HG03354 (cell line): ENCODE measurements at regions not wholly inside any gene's neighbourhood (a gene's known extent, or its start where the extent isn't known, plus 50 kb on each side); places are given as distances from the start of the nearest gene placed in this dataset.
"Not testable (repeated sequence)": the region's sequence is repeated elsewhere in the genome, so short reads cannot be mapped to it uniquely, and the experiment has no call there.

Experiments used
- ATAC-seq: cut with Tn5 transposase; IDR thresholded peaks from one replicate; pipeline ENCODE4 v1.9.1; 2021; ENCODE audit warnings: mild to moderate bottlenecking; ENCODE audit not compliant: unreplicated experiment, poor library complexity, severe bottlenecking

DNA sequence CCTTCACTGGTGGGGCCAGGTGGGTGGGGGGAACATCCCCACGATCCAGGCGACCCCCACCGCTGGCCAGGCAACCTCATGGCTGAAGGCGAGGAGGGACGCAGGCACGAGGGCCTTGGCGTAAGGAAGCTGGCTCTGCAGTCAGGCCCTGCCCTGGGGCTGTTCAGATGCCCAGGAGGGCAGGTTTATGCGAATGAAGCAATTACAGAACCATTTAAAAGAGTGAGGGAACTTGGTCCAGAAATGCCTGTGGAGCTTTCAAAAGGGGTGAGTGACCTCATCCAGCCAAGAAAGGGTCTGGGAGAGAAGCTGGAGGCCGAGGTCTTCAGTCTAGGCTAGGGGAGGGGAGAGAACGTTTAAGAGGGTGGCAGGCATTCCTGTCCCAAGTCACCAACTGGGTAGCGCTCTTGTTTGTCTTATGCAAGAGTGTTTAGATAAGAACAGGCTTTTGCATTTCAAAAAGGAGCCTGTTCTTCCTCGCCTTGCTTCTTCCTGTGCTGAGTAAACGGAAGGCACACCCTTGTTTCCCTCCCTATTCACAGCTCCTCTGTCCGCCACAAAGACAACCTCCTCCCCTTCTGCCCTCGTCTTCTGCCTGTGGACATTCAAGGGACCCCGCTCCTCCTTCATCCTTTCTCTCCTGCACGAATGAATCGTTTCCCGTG lies 183.5 kb upstream of the SDK2 start:
- no peak for ATAC-seq

DNA sequence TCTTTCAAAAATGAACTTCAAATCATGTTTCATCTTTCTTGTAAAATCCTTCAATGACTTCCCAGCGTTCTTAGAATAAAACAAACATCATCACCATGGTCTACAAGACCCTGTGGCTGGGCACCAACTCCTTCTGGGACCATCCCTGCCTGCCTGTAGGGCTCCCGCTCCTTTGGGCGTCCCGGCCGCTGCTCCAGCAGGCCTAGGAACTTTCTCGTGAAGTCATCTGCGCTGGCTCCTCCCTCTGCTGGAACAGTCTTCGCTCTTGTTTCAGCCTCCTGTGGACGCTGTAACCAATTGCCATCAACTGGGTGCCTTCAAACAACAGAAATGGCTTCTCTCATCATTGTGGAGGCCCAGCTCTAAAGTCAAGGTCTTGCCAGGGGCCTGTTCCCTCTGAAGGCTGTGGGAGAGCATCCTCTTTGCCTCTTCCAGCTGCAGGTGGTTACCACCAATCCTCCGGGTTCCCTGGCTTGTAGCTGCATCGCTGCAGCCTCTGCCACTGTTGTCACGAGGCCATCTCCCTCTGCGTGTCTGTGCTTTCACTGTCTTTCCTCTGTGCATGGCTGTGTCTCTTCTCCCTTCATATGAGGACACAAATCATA lies 185.5 kb upstream of the SDK2 start:
- ATAC-seq, result no peak

DNA sequence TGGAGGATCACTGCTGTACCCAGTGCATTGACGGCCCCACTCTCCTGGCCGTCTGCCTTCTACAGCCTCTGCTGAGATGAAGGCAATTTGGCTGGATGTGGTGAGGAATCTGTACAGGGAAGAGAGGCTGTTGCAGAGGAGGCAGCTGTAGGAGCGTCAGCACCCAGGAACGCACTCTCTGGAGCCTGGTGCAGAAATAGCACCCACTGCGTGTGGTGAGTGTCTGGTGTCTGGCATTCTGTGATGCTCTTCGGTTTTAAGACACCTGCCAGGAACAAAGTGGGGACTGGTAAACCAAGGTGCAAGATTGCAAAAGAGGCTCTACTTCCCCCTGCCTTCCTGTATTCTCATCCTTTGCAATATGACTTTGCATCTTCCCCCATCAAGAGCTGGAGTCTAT lies 187.5 kb upstream of the SDK2 start:
- ATAC-seq, result no peak

DNA sequence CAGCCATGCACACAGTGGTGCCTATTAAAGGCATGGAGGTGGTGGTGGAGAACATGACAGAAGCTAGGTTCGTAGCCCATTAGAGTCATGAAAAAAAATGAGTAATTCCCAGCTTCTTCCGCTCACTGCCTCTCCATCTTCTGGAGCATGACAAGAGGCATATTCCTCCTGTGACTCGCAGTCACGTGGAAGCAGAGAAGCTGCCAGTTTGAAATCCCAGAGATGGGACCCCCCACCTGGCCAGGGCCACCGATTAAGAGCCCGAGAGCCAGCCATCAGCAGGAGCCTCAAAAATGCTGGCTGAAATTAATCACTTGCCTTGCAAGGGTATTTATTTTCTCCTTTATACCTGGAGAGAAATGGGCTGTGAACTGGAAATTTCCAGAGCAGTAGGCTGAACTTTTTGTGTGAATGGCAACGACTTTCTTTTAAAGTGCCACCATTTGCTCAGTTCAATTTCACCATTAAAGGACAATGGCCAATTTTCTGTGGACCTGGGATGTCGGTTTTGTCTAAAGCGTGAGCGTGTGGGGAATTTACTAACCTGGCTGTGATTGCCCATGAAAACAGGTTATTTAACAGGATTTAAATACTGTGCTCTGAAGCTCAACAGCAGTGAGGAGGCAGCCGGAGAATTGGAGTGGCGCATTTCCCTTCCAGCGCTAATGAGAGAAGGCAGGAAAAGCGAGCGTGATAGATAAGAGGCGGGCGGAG lies 189.7 kb upstream of the SDK2 start:
- no peak for ATAC-seq

DNA sequence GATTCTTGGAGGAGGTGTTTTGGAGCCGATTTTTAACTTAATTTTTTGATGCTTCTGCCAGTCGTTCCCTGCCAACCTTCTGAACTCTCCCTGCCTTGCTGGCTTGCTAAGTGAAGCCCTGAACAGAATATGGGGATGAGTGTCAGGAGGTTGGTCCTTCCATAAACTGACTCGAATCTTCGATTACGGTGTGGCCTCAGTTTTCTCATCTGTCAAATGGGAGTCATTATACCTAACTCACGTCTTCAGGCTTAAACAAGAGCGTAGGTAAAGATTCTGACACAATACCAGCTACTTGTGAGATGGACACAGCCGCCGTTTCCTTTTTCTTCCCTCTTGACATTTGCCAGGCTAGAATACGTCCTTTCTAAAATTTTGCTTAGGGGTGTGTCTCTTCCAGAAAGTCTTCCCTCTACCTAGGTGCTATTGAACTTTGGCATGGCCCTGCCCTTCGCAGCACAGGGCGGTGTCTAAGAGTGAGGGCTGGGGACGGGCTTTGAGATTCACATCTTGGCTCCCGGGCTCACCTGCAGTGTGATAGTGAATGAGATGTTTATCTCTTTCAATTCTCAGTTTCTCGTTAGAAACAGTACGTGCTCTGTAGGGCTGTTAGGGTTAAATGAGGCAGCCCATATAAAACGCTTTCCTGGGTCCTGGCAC lies 190.6 kb upstream of the SDK2 start:
- no peak for ATAC-seq

DNA sequence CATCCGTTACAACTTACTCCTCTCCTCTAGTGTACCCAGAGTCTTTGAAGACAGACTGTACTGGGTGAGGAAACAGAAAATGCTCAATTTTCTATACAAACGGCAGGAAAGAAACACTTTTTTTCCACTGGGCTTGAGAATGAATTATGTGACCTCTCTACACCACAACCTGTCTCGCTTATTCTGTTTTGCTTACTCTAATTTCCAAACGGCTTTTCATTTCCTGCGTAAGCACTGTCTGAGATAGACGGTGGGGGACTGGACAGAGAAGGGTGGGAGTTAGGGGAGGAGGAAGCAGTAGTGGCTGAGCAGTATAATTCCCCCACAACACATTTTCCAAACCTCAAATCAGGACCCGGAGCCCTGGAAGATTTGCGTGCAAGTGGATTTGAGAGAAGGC lies 191.4 kb upstream of the SDK2 start:
- ATAC-seq, result no peak

DNA sequence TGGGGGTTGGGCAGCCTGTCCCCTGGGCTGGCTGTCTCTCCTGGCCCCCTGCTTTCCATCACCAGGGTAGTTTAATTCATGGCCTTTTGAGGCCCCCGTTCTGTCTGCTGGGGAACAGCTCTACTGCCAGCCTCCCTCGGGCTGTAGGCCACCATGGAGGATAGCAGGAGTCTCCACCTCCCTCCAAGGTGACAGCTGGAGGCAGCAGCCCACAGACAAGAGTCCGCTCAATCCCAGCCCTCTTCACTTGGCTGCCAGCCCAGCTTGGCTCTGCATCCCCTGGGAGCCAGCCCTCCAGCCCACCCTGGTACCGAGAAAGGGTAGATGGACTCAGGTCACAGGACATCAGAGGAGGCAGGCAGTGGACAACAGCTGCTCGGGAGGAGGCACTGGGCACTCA lies 194.6 kb upstream of the SDK2 start:
- no peak for ATAC-seq

DNA sequence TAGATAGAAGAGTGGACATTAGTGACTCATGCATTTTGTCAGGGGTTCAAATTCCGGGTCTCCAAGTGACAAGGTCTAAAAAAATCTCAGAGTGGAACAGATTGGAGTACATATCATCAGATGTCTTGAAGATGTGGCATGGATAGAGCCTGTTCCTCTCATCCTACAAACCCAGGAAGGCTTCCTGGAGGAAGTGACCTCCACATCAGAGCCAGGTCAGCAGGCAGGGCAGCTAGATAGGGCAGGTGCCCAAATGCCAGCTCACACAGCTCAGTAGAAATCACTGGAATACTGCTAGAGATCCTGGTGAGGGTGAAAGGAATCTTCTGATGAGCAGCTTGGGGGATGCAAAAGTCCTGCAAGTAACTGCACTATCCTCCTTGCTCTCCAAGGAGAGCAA lies 196.6 kb upstream of the SDK2 start:
- no peak for ATAC-seq

DNA sequence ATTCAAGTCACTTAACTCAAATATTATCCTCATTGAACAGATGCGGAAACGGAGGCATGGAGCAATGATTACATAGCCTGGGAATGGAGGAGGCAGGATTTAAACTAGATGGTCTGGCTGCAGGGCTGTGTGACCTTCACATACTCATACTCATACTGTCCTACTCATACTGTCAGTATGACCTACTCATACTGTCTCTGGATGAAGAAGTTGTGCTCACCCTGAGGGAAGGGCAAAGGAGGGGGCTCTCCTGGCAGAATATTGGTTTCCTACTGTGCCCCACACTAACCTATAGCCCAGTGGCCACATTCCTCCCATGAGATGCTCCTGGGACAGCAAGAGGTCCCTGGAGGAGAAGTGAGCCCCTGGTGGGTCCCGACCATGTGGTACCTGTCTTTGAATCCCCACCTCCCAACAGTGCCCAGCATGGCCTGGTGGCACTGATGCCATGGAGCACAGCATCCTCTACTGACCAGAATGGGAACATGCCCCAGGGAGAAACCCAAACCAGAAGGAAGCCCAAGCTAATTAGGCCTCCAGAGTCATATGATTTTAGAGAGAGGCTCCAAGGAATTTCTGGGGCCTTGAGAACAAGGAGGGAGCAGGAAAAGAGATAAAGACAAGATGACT lies 197.3 kb upstream of the SDK2 start:
- no peak for ATAC-seq

DNA sequence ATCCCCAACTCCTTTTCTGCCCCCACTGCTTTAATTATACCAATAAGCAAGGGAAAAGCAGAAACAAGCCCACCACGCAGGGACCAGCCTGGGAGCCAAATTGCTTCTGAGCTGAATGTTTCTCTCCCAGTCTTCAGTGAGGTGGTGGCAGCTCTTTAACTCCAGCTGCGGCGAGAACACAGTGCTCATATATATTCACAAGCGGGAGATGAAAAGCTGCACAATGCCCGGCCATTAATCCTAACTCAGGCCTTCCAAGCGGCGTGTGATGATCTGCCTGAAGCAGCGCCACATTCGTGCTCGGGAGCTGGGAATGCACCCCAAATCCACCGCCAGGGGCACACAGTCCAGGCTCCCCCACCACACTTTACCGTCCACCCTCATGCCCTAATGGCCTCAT lies 203.7 kb upstream of the SDK2 start:
- no peak for ATAC-seq

DNA sequence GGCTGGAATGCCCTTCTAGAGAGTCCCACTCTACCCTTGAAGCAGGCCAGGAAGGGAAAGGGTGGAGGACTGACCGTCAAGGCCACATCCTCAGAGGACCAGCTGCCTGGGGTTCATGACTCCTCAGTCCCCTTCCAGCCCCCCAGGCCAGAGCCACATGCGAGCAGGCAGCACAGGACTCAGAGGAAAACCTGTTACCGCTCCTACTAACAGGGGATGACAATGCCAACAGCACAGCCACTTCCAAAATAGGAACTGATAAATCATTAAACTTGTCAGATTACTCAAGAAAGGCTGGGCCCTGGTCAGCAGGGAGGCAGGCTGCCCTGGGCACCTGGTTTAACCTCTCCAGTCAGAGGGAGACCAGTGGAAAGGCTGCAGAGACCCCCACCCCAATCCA lies 206.2 kb upstream of the SDK2 start:
- ATAC-seq, result no peak

DNA sequence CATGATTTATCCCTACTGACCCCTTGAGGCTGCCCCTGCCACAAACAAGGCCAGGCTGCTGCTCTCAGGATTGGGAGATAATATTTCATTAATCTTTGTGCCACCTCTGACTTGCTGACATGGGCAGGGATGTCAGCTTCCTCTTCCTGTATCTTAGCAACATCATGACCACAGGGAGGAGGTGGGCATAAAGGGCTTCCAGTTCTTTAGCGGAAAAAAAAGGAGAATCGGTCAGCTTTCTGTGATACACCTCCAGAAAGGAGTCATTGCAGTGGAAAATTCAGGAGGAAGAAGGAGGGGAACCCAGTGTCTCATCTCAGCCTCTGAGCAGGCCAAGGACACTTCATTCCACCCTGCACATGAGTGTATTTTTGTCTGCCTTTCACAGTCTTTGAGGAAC lies 206.8 kb upstream of the SDK2 start:
- no peak for ATAC-seq

DNA sequence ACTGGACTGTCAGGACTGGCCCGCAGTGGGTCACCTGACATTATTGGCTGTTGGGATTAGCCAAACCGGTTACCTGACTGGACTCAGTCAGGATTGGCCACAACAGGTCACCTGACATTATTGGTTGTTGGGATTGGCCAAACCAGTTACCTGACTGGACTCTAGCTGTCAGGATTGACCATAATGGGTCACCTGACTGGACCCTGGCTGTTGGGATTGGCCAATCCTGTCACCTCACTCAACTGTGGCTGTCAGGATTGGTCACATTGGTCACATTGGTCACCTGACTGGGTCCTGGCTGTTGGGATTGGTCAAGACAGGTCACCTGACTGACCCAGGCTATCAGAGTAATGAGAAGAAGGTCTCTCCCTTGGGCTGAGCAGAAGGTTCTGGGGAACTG lies 207.7 kb upstream of the SDK2 start:
- ATAC-seq, result no peak

DNA sequence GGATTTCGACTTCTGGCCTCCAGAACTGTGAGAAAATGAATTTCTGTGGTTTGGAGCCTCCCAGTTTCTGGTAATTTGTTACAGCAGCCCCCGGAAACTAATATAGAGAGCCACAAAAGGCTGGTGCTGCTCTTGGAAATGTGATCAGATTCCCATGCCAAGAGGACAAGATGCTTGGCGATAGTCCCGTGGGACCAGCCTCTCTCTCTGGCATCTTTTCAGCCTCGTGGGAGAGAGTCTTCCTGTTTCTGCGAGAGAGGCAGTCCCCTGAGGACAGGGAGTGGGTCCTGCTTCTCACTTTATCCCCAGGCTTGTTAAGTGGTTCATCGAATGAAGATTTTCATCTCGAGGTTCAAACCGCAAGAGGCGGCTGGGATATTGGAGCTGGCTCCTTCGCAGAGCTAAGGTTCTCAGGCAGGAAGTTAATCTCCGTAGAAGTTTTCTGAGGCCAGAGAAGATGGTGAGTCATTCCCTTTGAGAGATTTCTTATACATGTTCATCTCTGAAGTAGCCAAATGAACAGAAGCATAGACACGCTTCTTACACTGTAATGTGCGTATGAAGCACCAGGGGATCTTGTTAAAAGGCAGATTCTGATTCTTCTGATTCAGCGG lies 211.6 kb upstream of the SDK2 start:
- ATAC-seq, result no peak

DNA sequence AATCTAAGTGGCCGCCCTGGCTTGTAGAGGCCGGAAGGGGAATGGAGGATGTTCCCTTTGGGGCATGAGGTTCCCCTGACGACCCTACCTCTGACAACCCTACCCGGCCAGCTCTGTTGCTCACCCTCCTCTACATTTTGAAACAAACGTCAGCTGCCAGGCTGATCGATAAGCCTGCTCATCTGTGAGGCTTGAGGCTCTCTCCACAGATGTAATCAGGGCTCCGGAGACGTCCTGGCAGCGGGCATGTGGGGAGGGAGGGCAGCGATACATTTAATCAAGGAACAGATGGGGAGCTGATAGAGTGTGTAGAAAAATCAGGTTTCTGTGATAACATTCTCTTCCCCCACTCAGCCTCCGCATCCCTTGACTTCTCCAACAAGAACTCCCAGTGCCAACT lies 212.3 kb upstream of the SDK2 start:
- ATAC-seq, result no peak

DNA sequence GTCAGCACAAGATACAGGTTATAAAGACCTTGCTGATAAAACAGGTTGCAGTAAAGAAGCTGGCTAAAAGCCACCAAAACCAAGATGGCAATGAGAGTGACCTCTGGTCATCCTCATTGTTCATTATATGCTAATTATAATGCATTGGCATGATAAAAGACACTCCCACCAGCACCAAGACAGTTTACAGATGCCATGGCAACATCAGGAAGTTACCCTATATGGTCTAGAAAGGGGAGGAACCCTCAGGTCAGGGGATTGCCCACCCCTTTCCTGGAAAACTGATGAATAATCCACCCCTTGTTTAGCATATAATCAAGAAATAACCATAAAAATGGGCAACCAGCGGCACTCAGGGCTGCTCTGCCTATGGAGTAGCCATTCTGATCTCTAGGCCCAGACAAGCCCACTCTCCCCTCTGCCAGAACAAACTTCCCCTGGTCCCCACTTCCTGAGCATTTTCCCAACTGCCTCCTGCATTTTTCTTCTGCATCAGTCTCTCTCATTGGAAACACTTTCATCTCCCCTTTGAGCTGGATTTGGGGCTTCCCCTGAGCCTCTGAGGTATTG lies 215.3 kb upstream of the SDK2 start:
- ATAC-seq, result not testable (repeated sequence)

DNA sequence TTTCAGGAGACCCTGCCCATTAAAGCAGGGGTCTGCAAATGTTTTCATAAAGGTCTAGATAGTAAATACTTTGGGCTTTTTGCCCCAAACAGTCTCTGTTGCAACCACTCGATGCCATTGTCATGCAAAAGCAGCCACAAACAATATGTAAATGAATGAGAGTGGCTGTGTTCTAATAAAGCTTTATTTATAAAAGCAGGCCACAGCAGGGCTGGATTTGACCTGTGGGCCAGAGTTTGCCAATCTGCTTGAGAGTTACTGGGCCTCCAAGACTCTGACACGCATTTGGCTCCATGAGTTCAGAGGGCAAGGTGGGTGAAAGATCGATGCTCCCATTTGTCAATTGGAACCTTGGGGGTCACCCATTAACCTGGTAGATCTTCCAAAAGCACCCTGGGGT lies 217.3 kb upstream of the SDK2 start:
- no peak for ATAC-seq

DNA sequence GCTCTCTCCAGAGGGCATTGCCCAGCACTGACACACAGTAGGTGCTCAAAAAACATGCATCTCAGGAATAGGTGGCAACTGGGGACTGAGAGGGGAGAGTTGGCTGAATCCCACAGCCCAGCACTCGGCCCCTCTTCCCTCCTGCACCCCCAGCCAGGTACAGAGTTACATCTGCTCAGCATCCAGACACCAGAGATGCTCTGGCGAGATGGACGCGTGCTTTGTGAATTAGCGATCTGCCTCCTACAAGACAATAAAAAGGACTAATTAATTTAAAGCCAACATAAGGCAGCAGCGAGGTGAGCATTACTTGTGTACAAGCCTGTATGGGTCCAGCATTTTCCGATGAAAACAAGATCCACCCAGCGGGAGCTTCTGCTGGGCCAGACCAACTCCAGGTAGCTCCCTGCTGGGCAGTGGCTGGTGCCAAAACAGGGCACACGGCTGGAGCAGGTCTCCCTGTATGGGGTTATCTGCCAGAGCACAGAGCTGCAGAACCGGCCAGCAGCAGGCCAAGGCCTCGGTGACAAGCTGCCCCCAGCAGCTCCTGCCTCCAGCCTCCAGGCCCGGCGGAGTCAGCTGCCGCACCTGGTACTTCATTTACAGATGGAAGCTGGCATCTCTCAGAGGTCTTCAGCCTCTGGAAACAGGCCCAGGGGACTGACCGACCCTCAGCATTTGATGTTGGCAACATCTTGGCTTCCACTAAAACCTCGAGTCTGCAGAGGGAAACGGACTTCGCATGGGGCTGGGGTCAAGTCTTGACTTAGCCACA lies 219.7 kb upstream of the SDK2 start:
- ATAC-seq, result no peak

DNA sequence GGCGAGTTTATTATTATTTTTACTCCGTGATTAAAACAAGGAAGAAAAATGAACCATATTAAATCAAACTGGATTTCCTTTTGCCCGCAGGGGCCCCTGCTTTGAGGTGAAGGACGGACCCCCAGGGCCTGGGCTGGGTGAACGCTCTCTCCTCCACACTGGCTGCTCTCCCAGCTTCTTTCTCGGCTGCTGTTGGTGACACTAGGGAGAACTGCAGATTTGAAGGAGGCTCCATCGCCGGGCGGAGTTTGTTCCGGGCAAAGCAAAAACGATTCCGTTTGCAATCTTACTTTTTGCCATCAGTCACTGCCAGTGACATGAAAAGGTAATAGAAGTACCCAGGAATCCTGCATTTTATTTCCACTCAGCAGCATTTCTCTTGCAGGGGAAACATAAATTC lies 221.6 kb upstream of the SDK2 start:
- no peak for ATAC-seq
